ENCODE measurements at regions not wholly inside any gene's neighbourhood (a gene's known extent, or its start where the extent isn't known, plus 50 kb on each side); places are given as distances from the start of the nearest gene placed in this dataset.

- Mint-ChIP-seq H3K27ac (peak overlapping the region; percentile 69 to 80), H3K4me3 (no peak overlapping the region), H3K36me3 (ENCODE audit: insufficient read depth) (no peaks in the 10 kb centered on the region), H3K27me3 (peaks cover 0 to 18% of the 10 kb centered on the region in 2 donors), H3K4me1 (ENCODE audit: low read depth in 2 of 2) (peaks cover 0 to 9% of the 10 kb centered on the region in 2 donors), H3K9me3 (peaks cover 0 to 3% of the 10 kb centered on the region in 2 donors)
- no peak for ATAC-seq (replicated peaks)
- no peak for DNase-seq
Measured at GRCh38 chr22:44442186-44442815, 55.7 kb downstream of the RTL6 start.

- Mint-ChIP-seq H3K27ac (peak overlapping the region in 1 of 2 donors; percentile 35), H3K27me3 (peaks cover 0 to 25% of the 10 kb centered on the region in 2 donors), H3K36me3 (ENCODE audit: insufficient read depth) (peaks cover 2% of the 10 kb centered on the region), H3K9me3 (peaks cover 0 to 3% of the 10 kb centered on the region in 2 donors), H3K4me3 (no peak overlapping the region), H3K4me1 (ENCODE audit: low read depth in 2 of 2) (peaks cover 5 to 9% of the 10 kb centered on the region in 2 donors)
- DNase-seq (no peak), ATAC-seq (replicated peaks) (no peak)
Measured at GRCh38 chr22:44441401-44442185, 56.4 kb downstream of the RTL6 start.

- peaks cover 5 to 28% of the 10 kb centered on the region in 2 donors for H3K27me3 Mint-ChIP-seq
- no peak for DNase-seq
- no peak for ATAC-seq (replicated peaks)
- H3K4me3 Mint-ChIP-seq = no peak overlapping the region
- peaks cover 7 to 9% of the 10 kb centered on the region in 2 donors for H3K4me1 Mint-ChIP-seq (ENCODE audit: low read depth in 2 of 2)
- peak overlapping the region in 1 of 2 donors; percentile 28 for H3K27ac Mint-ChIP-seq
- peaks cover 2% of the 10 kb centered on the region for H3K36me3 Mint-ChIP-seq (ENCODE audit: insufficient read depth)
- H3K9me3 Mint-ChIP-seq = no peaks in the 10 kb centered on the region
Measured at GRCh38 chr22:44440224-44441160, 57.5 kb downstream of the RTL6 start.

GRCh38 chr22:44439356-44440223, 58.4 kb downstream of the RTL6 start:
- Mint-ChIP-seq H3K9me3 (no peaks in the 10 kb centered on the region), H3K27ac (peak overlapping the region; percentile 10 to 28), H3K27me3 (peaks cover 5 to 28% of the 10 kb centered on the region in 2 donors), H3K4me1 (ENCODE audit: low read depth in 2 of 2) (peaks cover 7 to 9% of the 10 kb centered on the region in 2 donors), H3K36me3 (ENCODE audit: insufficient read depth) (peaks cover 2% of the 10 kb centered on the region), H3K4me3 (no peak overlapping the region)
- no peak for DNase-seq
- no peak for ATAC-seq (replicated peaks)

DNA sequence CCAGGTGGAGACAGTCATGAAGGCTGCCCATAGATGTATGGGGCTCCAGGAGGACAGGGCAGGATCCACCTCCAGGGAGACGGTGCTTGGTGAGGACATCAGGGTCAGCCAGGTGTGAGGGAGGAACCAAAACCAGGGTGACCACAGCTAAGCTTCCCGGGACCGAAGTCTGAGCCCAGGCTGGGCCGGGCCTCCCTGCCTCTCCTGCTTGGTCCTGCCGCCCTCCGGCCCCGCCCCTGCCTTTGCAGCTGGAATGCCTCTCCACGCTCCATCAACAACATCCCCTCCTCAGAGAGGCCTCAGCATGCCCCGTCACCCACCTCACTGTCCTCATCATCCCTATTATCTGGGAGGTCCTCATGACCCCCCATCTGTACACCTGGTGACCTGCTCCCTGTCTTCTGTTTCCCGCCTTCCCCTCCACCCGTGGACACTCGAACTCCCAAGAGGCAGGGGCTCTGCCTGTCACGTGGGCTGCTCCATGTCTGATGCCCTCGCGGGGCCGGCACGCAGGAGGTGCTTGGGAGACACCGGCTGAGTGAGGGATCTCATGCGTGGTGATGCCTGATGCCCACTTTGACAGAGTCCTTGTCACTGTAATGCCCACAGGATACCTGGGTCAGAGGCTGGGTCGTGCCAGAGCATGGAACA, 59.4 kb downstream of the RTL6 start:
- peaks cover 5 to 38% of the 10 kb centered on the region in 2 donors for H3K27me3 Mint-ChIP-seq
- peaks cover 2% of the 10 kb centered on the region for H3K36me3 Mint-ChIP-seq (ENCODE audit: insufficient read depth)
- ATAC-seq (replicated peaks) = no peak
- H3K9me3 Mint-ChIP-seq = no peaks in the 10 kb centered on the region
- peak overlapping the region in 1 of 2 donors; percentile 10 for H3K27ac Mint-ChIP-seq
- peaks cover 7 to 9% of the 10 kb centered on the region in 2 donors for H3K4me1 Mint-ChIP-seq (ENCODE audit: low read depth in 2 of 2)
- H3K4me3 Mint-ChIP-seq = no peak overlapping the region
- no peak for DNase-seq

- DNase-seq (no peak), ATAC-seq (replicated peaks) (no peak)
- H3K4me3 Mint-ChIP-seq = no peak overlapping the region
- H3K36me3 Mint-ChIP-seq (ENCODE audit: insufficient read depth) = peaks cover 2% of the 10 kb centered on the region
- H3K27ac Mint-ChIP-seq = no peak overlapping the region
- H3K9me3 Mint-ChIP-seq = no peaks in the 10 kb centered on the region
- H3K4me1 Mint-ChIP-seq (ENCODE audit: low read depth in 2 of 2) = peaks cover 7% of the 10 kb centered on the region in 2 donors
- peaks cover 5 to 42% of the 10 kb centered on the region in 2 donors for H3K27me3 Mint-ChIP-seq
Measured at GRCh38 chr22:44438056-44438455, 60.0 kb downstream of the RTL6 start.

DNA sequence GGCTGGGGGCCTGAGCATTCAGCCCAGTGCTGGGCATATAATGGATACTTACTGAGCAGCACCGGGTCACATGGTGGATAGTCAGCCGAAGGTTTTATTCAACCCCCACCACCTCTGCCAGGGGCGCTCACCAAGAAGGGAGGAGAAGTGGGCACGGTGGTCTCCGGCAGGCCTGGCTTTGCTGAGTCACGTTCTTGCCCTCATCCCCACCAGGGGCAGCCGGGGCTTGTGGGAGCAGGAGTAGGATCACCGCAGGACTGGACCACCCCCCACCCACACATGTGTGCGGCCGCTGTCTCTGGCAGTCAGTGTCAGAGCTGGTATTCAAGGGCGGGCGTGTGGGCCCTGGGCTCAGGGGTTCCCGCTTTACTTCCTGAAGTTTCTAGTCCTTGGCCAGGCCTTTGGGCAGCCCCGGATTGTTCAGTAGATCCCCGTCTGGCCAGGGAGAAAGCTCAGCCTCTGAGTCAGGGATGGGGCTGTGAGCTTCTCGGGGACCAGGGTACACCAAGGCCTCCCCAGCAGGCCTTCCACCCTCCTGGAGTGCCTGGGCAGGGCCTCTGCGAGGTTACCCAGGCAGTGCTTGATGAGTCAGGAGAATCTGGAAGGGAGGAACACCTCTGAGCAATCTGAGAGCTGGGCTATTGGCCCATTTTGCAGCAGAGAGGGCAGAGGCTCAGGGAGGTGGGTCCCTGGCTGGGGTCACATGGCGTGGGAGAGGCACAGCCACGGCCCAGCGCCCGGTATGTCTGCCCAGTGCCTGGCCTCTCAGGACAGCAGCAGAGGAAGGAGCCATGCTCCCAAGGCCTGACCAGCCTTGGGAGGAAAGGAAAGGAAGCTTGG, 60.6 kb downstream of the RTL6 start:
- DNase-seq (no peak), ATAC-seq (replicated peaks) (no peak)
- H3K27ac Mint-ChIP-seq = no peak overlapping the region
- peaks cover 5 to 42% of the 10 kb centered on the region in 2 donors for H3K27me3 Mint-ChIP-seq
- peaks cover 2% of the 10 kb centered on the region for H3K36me3 Mint-ChIP-seq (ENCODE audit: insufficient read depth)
- peaks cover 5 to 7% of the 10 kb centered on the region in 2 donors for H3K4me1 Mint-ChIP-seq (ENCODE audit: low read depth in 2 of 2)
- H3K9me3 Mint-ChIP-seq = no peaks in the 10 kb centered on the region
- H3K4me3 Mint-ChIP-seq = no peak overlapping the region

- DNase-seq (no peak), ATAC-seq (replicated peaks) (no peak)
- H3K4me1 Mint-ChIP-seq (ENCODE audit: low read depth in 2 of 2) = peaks cover 6 to 7% of the 10 kb centered on the region in 2 donors
- H3K27me3 Mint-ChIP-seq = peaks cover 10 to 42% of the 10 kb centered on the region in 2 donors
- H3K4me3 Mint-ChIP-seq = no peak overlapping the region
- H3K36me3 Mint-ChIP-seq (ENCODE audit: insufficient read depth) = peaks cover 2% of the 10 kb centered on the region
- H3K27ac Mint-ChIP-seq = no peak overlapping the region
- no peaks in the 10 kb centered on the region for H3K9me3 Mint-ChIP-seq
Measured at GRCh38 chr22:44436736-44437135, 61.3 kb downstream of the RTL6 start.

DNA sequence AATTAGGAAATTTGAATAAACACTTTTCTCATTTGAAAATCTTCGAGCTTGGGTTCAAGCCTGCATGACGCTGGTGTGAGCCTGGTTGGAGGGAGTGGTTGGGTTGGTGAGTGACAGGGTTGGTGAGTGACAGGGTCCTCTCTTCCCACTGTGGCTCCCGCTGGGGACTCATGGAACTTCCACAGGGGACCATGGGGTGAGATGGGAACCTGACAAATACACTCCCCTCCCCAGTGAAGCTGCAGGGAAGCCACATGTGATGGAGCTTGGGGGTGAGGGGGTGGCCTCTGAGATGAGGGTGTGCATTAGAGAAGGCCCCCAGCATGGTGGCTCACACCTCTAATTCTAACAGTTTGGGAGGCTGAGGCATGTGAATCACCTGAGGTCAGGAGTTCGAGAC, 66.8 kb downstream of the RTL6 start:
- ATAC-seq (replicated peaks) (no peak), DNase-seq (no peak)
- Mint-ChIP-seq H3K4me3 (no peak overlapping the region), H3K36me3 (ENCODE audit: insufficient read depth) (no peaks in the 10 kb centered on the region), H3K4me1 (ENCODE audit: low read depth in 2 of 2) (peaks cover 0 to 2% of the 10 kb centered on the region in 2 donors), H3K27ac (peak overlapping the region in 1 of 2 donors; percentile 10), H3K9me3 (no peaks in the 10 kb centered on the region), H3K27me3 (peaks cover 18 to 39% of the 10 kb centered on the region in 2 donors)

GRCh38 chr22:44430716-44431115, 67.3 kb downstream of the RTL6 start:
- no peaks in the 10 kb centered on the region for H3K9me3 Mint-ChIP-seq
- ATAC-seq (replicated peaks) (no peak), DNase-seq (no peak)
- H3K36me3 Mint-ChIP-seq (ENCODE audit: insufficient read depth) = no peaks in the 10 kb centered on the region
- no peak overlapping the region for H3K4me3 Mint-ChIP-seq
- peak overlapping the region in 1 of 2 donors; percentile 10 for H3K27ac Mint-ChIP-seq
- peaks cover 14 to 39% of the 10 kb centered on the region in 2 donors for H3K27me3 Mint-ChIP-seq
- peaks cover 0 to 2% of the 10 kb centered on the region in 2 donors for H3K4me1 Mint-ChIP-seq (ENCODE audit: low read depth in 2 of 2)

- peak overlapping the region; percentile 10 to 77 for H3K27ac Mint-ChIP-seq
Measured at GRCh38 chr22:44429941-44430587, 68.0 kb downstream of the RTL6 start.

More at GRCh38 chr22:44429941-44430587, 68.0 kb downstream of the RTL6 start:
- no peak for DNase-seq
- H3K36me3 Mint-ChIP-seq (ENCODE audit: insufficient read depth) = no peaks in the 10 kb centered on the region
- H3K4me1 Mint-ChIP-seq (ENCODE audit: low read depth in 2 of 2) = peaks cover 0 to 2% of the 10 kb centered on the region in 2 donors
- peaks cover 14 to 44% of the 10 kb centered on the region in 2 donors for H3K27me3 Mint-ChIP-seq
- no peak for ATAC-seq (replicated peaks)
- H3K9me3 Mint-ChIP-seq = no peaks in the 10 kb centered on the region
- H3K4me3 Mint-ChIP-seq = no peak overlapping the region
